GM23338 (cell line): ENCODE measurements at regions not wholly inside any gene's neighbourhood (a gene's known extent, or its start where the extent isn't known, plus 50 kb on each side); places are given as distances from the start of the nearest gene placed in this dataset.

ENCODE experiments used
- ATAC-seq: fragments of 200-7000 bp; cut with Tn5 transposase; 3 replicates; pipeline ENCODE4 v1.9.1; 2020
- DNase-seq: peaks from one replicate; pipeline ENCODE4 v3.0.0-alpha.2; 2015; ENCODE audit warnings: low spot score
- H2AFZ ChIP-seq: fragments of 200-600 bp; sonication (generic); 2 replicates; pipeline ENCODE4 v1.8.0; 2016; ENCODE audit warnings: antibody characterized with exemption, mild to moderate bottlenecking, moderate library complexity
- H3F3A ChIP-seq: fragments of 200-600 bp; sonication (generic); replicated peaks from 2 replicates; pipeline ENCODE4 v1.8.0; 2017; ENCODE audit warnings: antibody characterized with exemption, mixed run types, low read depth
- H3K27ac ChIP-seq: fragments of 200-600 bp; sonication (generic); 2 replicates; pipeline ENCODE4 v1.6.1; 2016; ENCODE audit warnings: low read depth
- H3K27me3 ChIP-seq: fragments of 200-600 bp; sonication (generic); 2 replicates; pipeline ENCODE4 v1.8.0; 2016; ENCODE audit warnings: mild to moderate bottlenecking, mixed run types, moderate library complexity; ENCODE audit not compliant: insufficient read depth
- H3K36me3 ChIP-seq: fragments of 200-600 bp; sonication (generic); 2 replicates; pipeline ENCODE4 v1.8.0; 2016; ENCODE audit warnings: mild to moderate bottlenecking; ENCODE audit not compliant: insufficient read depth
- H3K4me1 ChIP-seq: fragments of 200-600 bp; sonication (generic); 2 replicates; pipeline ENCODE4 v1.8.0; 2016; ENCODE audit warnings: mild to moderate bottlenecking, moderate library complexity; ENCODE audit not compliant: insufficient read depth
- H3K4me2 ChIP-seq: fragments of 200-600 bp; sonication (generic); 2 replicates; pipeline ENCODE4 v1.7.1; 2017; ENCODE audit warnings: mixed run types
- H3K4me3 ChIP-seq: fragments of 200-600 bp; sonication (generic); 2 replicates; pipeline ENCODE4 v1.6.1; 2016; ENCODE audit warnings: mixed run types
- H3K79me2 ChIP-seq: fragments of 200-600 bp; sonication (generic); replicated peaks from 2 replicates; pipeline ENCODE4 v1.8.0; 2017; ENCODE audit warnings: mild to moderate bottlenecking; ENCODE audit not compliant: insufficient read depth
- H3K9me2 ChIP-seq: fragments of 200-600 bp; sonication (generic); 2 replicates; pipeline ENCODE4 v1.8.0; 2017; ENCODE audit not compliant: insufficient read depth
- H4K20me1 ChIP-seq: fragments of 200-600 bp; sonication (generic); replicated peaks from 2 replicates; pipeline ENCODE4 v1.8.0; 2017; ENCODE audit warnings: mild to moderate bottlenecking; ENCODE audit not compliant: insufficient read depth
- H3K27ac Mint-ChIP-seq: 2 replicates; pipeline ENCODE4 v1.8.0; 2020; ENCODE audit warnings: inconsistent platforms, mild to moderate bottlenecking, moderate library complexity, mixed read lengths
- H3K27me3 Mint-ChIP-seq: 3 replicates; pipeline ENCODE4 v1.8.0; 2022; ENCODE audit warnings: low read depth, mild to moderate bottlenecking, moderate library complexity, mixed read lengths, inconsistent platforms; ENCODE audit not compliant: insufficient read depth, poor library complexity
- H3K36me3 Mint-ChIP-seq: 3 replicates; pipeline ENCODE4 v1.8.0; 2021; ENCODE audit warnings: low read depth, mild to moderate bottlenecking, inconsistent platforms, moderate library complexity, mixed read lengths
- H3K4me1 Mint-ChIP-seq: 3 replicates; pipeline ENCODE4 v1.8.0; 2020; ENCODE audit warnings: mild to moderate bottlenecking, inconsistent platforms, mixed read lengths
- H3K4me3 Mint-ChIP-seq: 3 replicates; pipeline ENCODE4 v1.8.0; 2021; ENCODE audit warnings: moderate library complexity, mild to moderate bottlenecking, inconsistent platforms, mixed read lengths
- H3K9me3 Mint-ChIP-seq: 3 replicates; pipeline ENCODE4 v1.8.0; 2020; ENCODE audit warnings: moderate library complexity, mild to moderate bottlenecking, inconsistent platforms, mixed read lengths
- CTCF ChIP-seq, 2 experiments: fragments of 200-600 bp in 1 of 2; sonication (generic) in 1 of 2; conservative IDR thresholded peaks; 2 replicates each; pipeline versions ENCODE4 v1.5.1 to v1.6.1; 2016 to 2017; ENCODE audit warnings: antibody characterized with exemption in 2 of 2, low read depth in 2 of 2, mild to moderate bottlenecking in 2 of 2, moderate library complexity in 1 of 2
- EZH2 ChIP-seq: fragments of 200-600 bp; sonication (generic); IDR thresholded peaks from one replicate; pipeline ENCODE4 v1.8.0; 2017; ENCODE audit warnings: antibody characterized with exemption, mild to moderate bottlenecking, low read depth; ENCODE audit not compliant: unreplicated experiment
- EZH2phosphoT487 ChIP-seq: fragments of 200-600 bp; sonication (generic); IDR thresholded peaks from one replicate; pipeline ENCODE4 v1.8.1; 2018; ENCODE audit warnings: antibody characterized with exemption; ENCODE audit not compliant: unreplicated experiment
- JUNB ChIP-seq: IDR thresholded peaks from one replicate; pipeline ENCODE4 v1.6.1; 2016; ENCODE audit warnings: antibody characterized with exemption; ENCODE audit not compliant: unreplicated experiment
- NANOG ChIP-seq: IDR thresholded peaks from 2 replicates; pipeline ENCODE4 v1.6.1; 2016; ENCODE audit warnings: antibody characterized with exemption, borderline replicate concordance
- POLR2AphosphoS5 ChIP-seq: IDR thresholded peaks from 2 replicates; pipeline ENCODE4 v1.6.1; 2016; ENCODE audit warnings: antibody characterized with exemption, low read depth
- STAT1 ChIP-seq: IDR thresholded peaks from one replicate; pipeline ENCODE4 v1.6.1; 2016; ENCODE audit warnings: antibody characterized with exemption; ENCODE audit not compliant: unreplicated experiment
- ZNF114 ChIP-seq: fragments of 250-450 bp; sonication (Bioruptor Pico); IDR thresholded peaks from 2 replicates; pipeline ENCODE4 v1.5.0; 2020; ENCODE audit warnings: mild to moderate bottlenecking, moderate library complexity
- ZNF462 ChIP-seq: fragments of 250-450 bp; sonication (Bioruptor Pico); IDR thresholded peaks from 2 replicates; pipeline ENCODE4 v1.5.0; 2020; ENCODE audit warnings: mild to moderate bottlenecking, moderate library complexity
- TF ChIP-seq, protein P1 (sequence below): IDR thresholded peaks from one replicate; pipeline ENCODE4 v1.6.1; 2018; ENCODE audit warnings: antibody characterized with exemption; ENCODE audit not compliant: unreplicated experiment
- TF ChIP-seq, protein P2 (sequence below): IDR thresholded peaks from 2 replicates; pipeline ENCODE4 v1.6.1; 2016; ENCODE audit warnings: antibody characterized with exemption

GRCh38 chr16:87003414-87003755 lies 313.8 kb downstream of the C16orf95 start:
- Mint-ChIP-seq H3K27me3 (peaks cover 14% of the 10 kb centered on the region), H3K4me3 (no peak overlapping the region), H3K27ac (no peak overlapping the region), H3K4me1 (no peaks in the 10 kb centered on the region), H3K9me3 (peaks cover 16% of the 10 kb centered on the region), H3K36me3 (peaks cover 8% of the 10 kb centered on the region)
- no peak overlapping the region for H3K4me2 ChIP-seq
- no peak overlapping the region for H3K4me3 ChIP-seq
- no peak overlapping the region for H3K27ac ChIP-seq
- no peak for DNase-seq
- H3K9me2 ChIP-seq: no peaks in the 10 kb centered on the region
- H3F3A ChIP-seq: no peaks in the 10 kb centered on the region
- ATAC-seq: no peak
- H3K27me3 ChIP-seq: no peaks in the 10 kb centered on the region
- H3K36me3 ChIP-seq: no peaks in the 10 kb centered on the region
- no peak overlapping the region for H2AFZ ChIP-seq
- TF ChIP-seq EZH2phosphoT487: no peak
- no peaks in the 10 kb centered on the region for H3K79me2 ChIP-seq
- H4K20me1 ChIP-seq: no peaks in the 10 kb centered on the region
- no peaks in the 10 kb centered on the region for H3K4me1 ChIP-seq

DNA sequence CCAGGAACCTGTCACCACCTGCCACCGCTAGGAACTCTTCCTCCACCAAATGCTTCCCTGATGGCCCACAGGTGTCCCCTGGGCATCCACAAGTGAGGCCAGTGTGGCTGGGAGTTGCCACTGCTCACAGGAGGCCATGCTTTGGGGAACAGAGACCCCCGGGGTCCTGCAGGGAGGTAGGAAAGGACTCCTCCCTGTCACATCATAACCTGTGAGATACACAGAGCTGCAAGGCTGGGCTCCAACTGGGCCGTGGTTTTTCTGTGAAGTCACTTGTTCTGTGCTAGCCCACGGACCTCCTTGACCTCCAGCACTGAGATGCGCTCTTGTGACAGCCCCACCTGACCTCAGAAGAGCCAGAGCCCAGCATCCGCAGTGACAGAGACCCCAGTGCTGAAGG lies 311.2 kb downstream of the C16orf95 start:
- Mint-ChIP-seq H3K4me3 (no peak overlapping the region), H3K4me1 (no peaks in the 10 kb centered on the region), H3K36me3 (peaks cover 8% of the 10 kb centered on the region), H3K27me3 (peaks cover 14% of the 10 kb centered on the region), H3K9me3 (peaks cover 16% of the 10 kb centered on the region), H3K27ac (no peak overlapping the region)
- ATAC-seq (no peak), DNase-seq (no peak)
- Histone ChIP-seq H3K79me2 (no peaks in the 10 kb centered on the region), H3K4me3 (no peak overlapping the region), H4K20me1 (no peaks in the 10 kb centered on the region), H3K9me2 (no peaks in the 10 kb centered on the region), H3K27ac (no peak overlapping the region), H3F3A (no peaks in the 10 kb centered on the region), H3K36me3 (no peaks in the 10 kb centered on the region), H3K4me2 (no peak overlapping the region), H3K4me1 (no peaks in the 10 kb centered on the region), H3K27me3 (no peaks in the 10 kb centered on the region), H2AFZ (no peak overlapping the region)
- TF ChIP-seq CTCF (conservative IDR thresholded peaks at IDR 0.05; ENCODE audit: low read depth in 2 of 2): no peak
- no peak for TF ChIP-seq EZH2
- no peak for TF ChIP-seq JUNB
- TF ChIP-seq ZNF114 (CRISPR knock-in tag): no peak
- TF ChIP-seq, protein P1, sequence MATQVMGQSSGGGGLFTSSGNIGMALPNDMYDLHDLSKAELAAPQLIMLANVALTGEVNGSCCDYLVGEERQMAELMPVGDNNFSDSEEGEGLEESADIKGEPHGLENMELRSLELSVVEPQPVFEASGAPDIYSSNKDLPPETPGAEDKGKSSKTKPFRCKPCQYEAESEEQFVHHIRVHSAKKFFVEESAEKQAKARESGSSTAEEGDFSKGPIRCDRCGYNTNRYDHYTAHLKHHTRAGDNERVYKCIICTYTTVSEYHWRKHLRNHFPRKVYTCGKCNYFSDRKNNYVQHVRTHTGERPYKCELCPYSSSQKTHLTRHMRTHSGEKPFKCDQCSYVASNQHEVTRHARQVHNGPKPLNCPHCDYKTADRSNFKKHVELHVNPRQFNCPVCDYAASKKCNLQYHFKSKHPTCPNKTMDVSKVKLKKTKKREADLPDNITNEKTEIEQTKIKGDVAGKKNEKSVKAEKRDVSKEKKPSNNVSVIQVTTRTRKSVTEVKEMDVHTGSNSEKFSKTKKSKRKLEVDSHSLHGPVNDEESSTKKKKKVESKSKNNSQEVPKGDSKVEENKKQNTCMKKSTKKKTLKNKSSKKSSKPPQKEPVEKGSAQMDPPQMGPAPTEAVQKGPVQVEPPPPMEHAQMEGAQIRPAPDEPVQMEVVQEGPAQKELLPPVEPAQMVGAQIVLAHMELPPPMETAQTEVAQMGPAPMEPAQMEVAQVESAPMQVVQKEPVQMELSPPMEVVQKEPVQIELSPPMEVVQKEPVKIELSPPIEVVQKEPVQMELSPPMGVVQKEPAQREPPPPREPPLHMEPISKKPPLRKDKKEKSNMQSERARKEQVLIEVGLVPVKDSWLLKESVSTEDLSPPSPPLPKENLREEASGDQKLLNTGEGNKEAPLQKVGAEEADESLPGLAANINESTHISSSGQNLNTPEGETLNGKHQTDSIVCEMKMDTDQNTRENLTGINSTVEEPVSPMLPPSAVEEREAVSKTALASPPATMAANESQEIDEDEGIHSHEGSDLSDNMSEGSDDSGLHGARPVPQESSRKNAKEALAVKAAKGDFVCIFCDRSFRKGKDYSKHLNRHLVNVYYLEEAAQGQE: no peak
- TF ChIP-seq EZH2phosphoT487: no peak
- no peak for TF ChIP-seq NANOG
- no peak for TF ChIP-seq POLR2AphosphoS5
- TF ChIP-seq STAT1: no peak
- no peak for TF ChIP-seq ZNF462 (CRISPR knock-in tag)
- TF ChIP-seq, protein P2, sequence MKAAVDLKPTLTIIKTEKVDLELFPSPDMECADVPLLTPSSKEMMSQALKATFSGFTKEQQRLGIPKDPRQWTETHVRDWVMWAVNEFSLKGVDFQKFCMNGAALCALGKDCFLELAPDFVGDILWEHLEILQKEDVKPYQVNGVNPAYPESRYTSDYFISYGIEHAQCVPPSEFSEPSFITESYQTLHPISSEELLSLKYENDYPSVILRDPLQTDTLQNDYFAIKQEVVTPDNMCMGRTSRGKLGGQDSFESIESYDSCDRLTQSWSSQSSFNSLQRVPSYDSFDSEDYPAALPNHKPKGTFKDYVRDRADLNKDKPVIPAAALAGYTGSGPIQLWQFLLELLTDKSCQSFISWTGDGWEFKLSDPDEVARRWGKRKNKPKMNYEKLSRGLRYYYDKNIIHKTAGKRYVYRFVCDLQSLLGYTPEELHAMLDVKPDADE: no peak
